ENCODE measurements at regions not wholly inside any gene's neighbourhood (a gene's known extent, or its start where the extent isn't known, plus 50 kb on each side); places are given as distances from the start of the nearest gene placed in this dataset.

GRCh38 chr11:134521452-134522289 lies 109.6 kb upstream of the B3GAT1 start (continued):
- TF ChIP-seq SREBF1 (IDR thresholded peaks at IDR 0.05; ENCODE audit: borderline replicate concordance, low read depth, low read length) (no peak), HDAC3 (IDR thresholded peaks at IDR 0.05; ENCODE audit: borderline replicate concordance, partially characterized antibody) (no peak), ZNF785 (CRISPR knock-in tag; IDR thresholded peaks at IDR 0.05) (no peak), MCM2 (IDR thresholded peaks at IDR 0.05; ENCODE audit: low read depth) (no peak), TARDBP (IDR thresholded peaks at IDR 0.05) (no peak), NEUROD1 (IDR thresholded peaks at IDR 0.05; ENCODE audit: borderline replicate concordance, low read depth, low read length, partially characterized antibody) (no peak), HMGN3 (IDR thresholded peaks at IDR 0.05; ENCODE audit: borderline replicate concordance, extremely low read depth, insufficient read length, low read depth, low read length) (no peak), ZBTB9 (CRISPR knock-in tag; IDR thresholded peaks at IDR 0.05) (no peak), MAFF (IDR thresholded peaks at IDR 0.05; ENCODE audit: low read length) (no peak), KDM1A (IDR thresholded peaks at IDR 0.05) (no peak), ZFP30 (CRISPR knock-in tag; IDR thresholded peaks at IDR 0.05; ENCODE audit: borderline replicate concordance) (no peak), MAFG (tag; conservative IDR thresholded peaks at IDR 0.05) (no peak), HLTF (IDR thresholded peaks at IDR 0.05) (no peak)
